Psoas muscle (tissue), 7 donors: ENCODE measurements at regions not wholly inside any gene's neighbourhood (a gene's known extent, or its start where the extent isn't known, plus 50 kb on each side); places are given as distances from the start of the nearest gene placed in this dataset.
"Not testable (repeated sequence)": the region's sequence is repeated elsewhere in the genome, so short reads cannot be mapped to it uniquely, and the experiment has no call there.

Experiments used
- ATAC-seq, 4 donors: fragments of 200-7000 bp; cut with Tn5 transposase; one replicate each; pipeline ENCODE4 v1.9.1; 2020; ENCODE audit warnings: moderate library complexity in 3 of 4, mild to moderate bottlenecking in 2 of 4
- DNase-seq, 2 donors: peaks; one replicate each; pipeline ENCODE4 v3.0.0-alpha.2; 2020
- H3K27ac ChIP-seq: fragments of 200-600 bp; one replicate; pipeline ENCODE4 v1.8.0; 2022
- H3K27me3 ChIP-seq, 3 donors: fragments of 200-600 bp in 1 of 3; one replicate each; pipeline versions ENCODE4 v1.6.1 to v1.8.0; 2013 to 2022; ENCODE audit warnings: low read length in 2 of 3, mild to moderate bottlenecking in 2 of 3, moderate library complexity in 1 of 3; ENCODE audit not compliant: insufficient read depth in 3 of 3
- H3K36me3 ChIP-seq, 2 donors: fragments of 200-600 bp in 1 of 2; one replicate each; pipeline versions ENCODE4 v1.6.1 to v1.8.0; 2013 to 2022; ENCODE audit warnings: low read depth in 1 of 2, mild to moderate bottlenecking in 1 of 2, moderate library complexity in 1 of 2; ENCODE audit not compliant: insufficient read depth in 1 of 2
- H3K4me1 ChIP-seq: fragments of 200-600 bp; one replicate; pipeline ENCODE4 v1.8.0; 2022
- H3K4me3 ChIP-seq: fragments of 200-600 bp; one replicate; pipeline ENCODE4 v1.8.0; 2022; ENCODE audit warnings: mild to moderate bottlenecking
- H3K9me3 ChIP-seq: fragments of 200-600 bp; one replicate; pipeline ENCODE4 v1.8.0; 2022
- WGBS, 3 donors: extraction: QIAGEN DNeasy Blood & Tissue Kit; methylation state at CpG; one replicate each; pipeline versions ENCODE4 v1.1.6 to v1.1.7; 2013; 5-methylcytosine and 5-hydroxymethylcytosine counted together
- intact Hi-C, 2 donors: fragments of 100-400 bp; cut with DNase I; formaldehyde crosslinking; loops; one replicate each; pipeline versions ENCODE4 v1.11.0 to v1.14.2; 2022
- TF ChIP-seq, protein P1 (sequence below): fragments of 200-600 bp; IDR thresholded peaks from one replicate; pipeline ENCODE4 v1.8.0; 2022; ENCODE audit warnings: antibody characterized with exemption
- donor health status: healthy with polysubstance abuse.
- donor health status: DM: no; HTN: no; CAD: no; lungs with moderate emphysema.
- donor health status: Bipolar disorder and iron deficiency.
- donor health status: healthy.
- donor health status: DM: yes; HTN: yes; CAD: no.
- donor health status: DM: no; HTN: no; CAD: no.
- donor health status: DM: yes; HTN: yes; CAD: no.

DNA sequence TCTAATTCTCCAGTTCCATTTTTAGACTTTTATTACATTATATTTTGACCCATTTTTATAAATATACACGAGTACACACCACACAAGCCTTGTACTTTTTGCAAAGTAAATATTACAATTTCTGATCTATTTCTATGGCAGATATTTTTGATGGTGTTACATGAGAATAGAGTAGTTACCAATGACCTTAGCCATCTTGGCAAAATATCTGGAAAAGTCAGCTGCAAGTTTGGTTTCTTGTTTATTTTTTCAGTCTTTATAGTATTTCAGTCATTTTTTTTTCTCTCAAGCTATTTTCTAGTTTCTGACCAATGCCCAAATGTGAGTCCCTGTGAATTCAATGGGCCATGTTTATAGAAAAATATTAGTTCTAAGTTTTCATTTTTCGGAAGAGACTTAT, 64.0 kb upstream of the TMC1 start:
- Histone ChIP-seq H3K27me3 (no peaks in the 10 kb centered on the region), H3K27ac (no peak overlapping the region), H3K9me3 (no peaks in the 10 kb centered on the region), H3K36me3 (no peaks in the 10 kb centered on the region), H3K4me3 (no peak overlapping the region), H3K4me1 (no peaks in the 10 kb centered on the region)
- TF ChIP-seq, protein P1, sequence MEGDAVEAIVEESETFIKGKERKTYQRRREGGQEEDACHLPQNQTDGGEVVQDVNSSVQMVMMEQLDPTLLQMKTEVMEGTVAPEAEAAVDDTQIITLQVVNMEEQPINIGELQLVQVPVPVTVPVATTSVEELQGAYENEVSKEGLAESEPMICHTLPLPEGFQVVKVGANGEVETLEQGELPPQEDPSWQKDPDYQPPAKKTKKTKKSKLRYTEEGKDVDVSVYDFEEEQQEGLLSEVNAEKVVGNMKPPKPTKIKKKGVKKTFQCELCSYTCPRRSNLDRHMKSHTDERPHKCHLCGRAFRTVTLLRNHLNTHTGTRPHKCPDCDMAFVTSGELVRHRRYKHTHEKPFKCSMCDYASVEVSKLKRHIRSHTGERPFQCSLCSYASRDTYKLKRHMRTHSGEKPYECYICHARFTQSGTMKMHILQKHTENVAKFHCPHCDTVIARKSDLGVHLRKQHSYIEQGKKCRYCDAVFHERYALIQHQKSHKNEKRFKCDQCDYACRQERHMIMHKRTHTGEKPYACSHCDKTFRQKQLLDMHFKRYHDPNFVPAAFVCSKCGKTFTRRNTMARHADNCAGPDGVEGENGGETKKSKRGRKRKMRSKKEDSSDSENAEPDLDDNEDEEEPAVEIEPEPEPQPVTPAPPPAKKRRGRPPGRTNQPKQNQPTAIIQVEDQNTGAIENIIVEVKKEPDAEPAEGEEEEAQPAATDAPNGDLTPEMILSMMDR: no peak
- ATAC-seq (no peak), DNase-seq (no peak)
- intact Hi-C loops: no loop called here
- 87 to 90% (median 89%) methylated on average over 2 of the region's 2 CpGs for WGBS, 3 donors

- intact Hi-C loops: no loop called here
- Histone ChIP-seq H3K36me3 (no peaks in the 10 kb centered on the region), H3K27me3 (no peaks in the 10 kb centered on the region), H3K9me3 (no peaks in the 10 kb centered on the region), H3K27ac (no peak overlapping the region), H3K4me3 (no peak overlapping the region), H3K4me1 (no peaks in the 10 kb centered on the region)
- TF ChIP-seq, protein P1: no peak
- DNase-seq (no peak), ATAC-seq (no peak)
- 58 to 76% (median 61%) methylated on average over 2 of the region's 2 CpGs for WGBS, 3 donors
Measured at GRCh38 chr9:72454871-72455491, 66.4 kb upstream of the TMC1 start.

- H3K27me3 ChIP-seq: no peaks in the 10 kb centered on the region
- ATAC-seq (no peak), DNase-seq (no peak)
Measured at GRCh38 chr9:72453797-72454196, 67.6 kb upstream of the TMC1 start.

DNA sequence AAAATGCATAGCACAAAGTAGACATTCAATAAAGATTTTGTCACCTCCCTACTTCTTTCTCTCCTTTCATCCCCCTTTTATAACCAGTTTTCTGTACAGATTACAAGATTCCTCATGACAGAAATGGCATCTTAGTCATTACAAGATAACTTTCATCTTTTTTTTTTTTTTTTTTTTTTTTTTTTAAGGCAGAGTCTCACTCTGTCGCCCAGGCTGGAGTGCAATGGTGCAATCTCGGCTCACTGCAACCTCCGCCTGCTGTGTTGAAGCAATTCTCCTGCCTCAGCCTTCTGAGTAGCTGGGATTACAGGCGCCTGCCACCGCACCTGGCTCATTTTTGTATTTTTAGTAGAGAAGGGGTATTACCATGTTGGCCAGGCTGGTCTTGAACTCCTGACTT, 75.2 kb upstream of the TMC1 start:
- H3K36me3 ChIP-seq, intact Hi-C loops, H3K9me3 ChIP-seq, H3K27ac ChIP-seq, H3K4me3 ChIP-seq, H3K4me1 ChIP-seq, ATAC-seq, H3K27me3 ChIP-seq, DNase-seq: not testable (repeated sequence)
- 91 to 99% (median 93%) methylated on average over 5 of the region's 5 CpGs for WGBS, 3 donors

More at GRCh38 chr9:72453797-72454196, 67.6 kb upstream of the TMC1 start:
- H3K4me3 ChIP-seq: no peak overlapping the region
- H3K27ac ChIP-seq: no peak overlapping the region
- TF ChIP-seq, protein P1: no peak
- H3K4me1 ChIP-seq: no peaks in the 10 kb centered on the region
- no peaks in the 10 kb centered on the region for H3K9me3 ChIP-seq
- intact Hi-C loops: no loop called here
- 86 to 90% (median 88%) methylated on average over 3 of the region's 3 CpGs for WGBS, 3 donors
- H3K36me3 ChIP-seq: no peaks in the 10 kb centered on the region

GRCh38 chr9:72445306-72445995, 76.0 kb upstream of the TMC1 start:
- H3K9me3 ChIP-seq: no peaks in the 10 kb centered on the region
- no peak overlapping the region for H3K4me3 ChIP-seq
- no peak for ATAC-seq
- no peaks in the 10 kb centered on the region for H3K4me1 ChIP-seq
- H3K27ac ChIP-seq: no peak overlapping the region
- intact Hi-C loops: no loop called here
- 72 to 92% (median 85%) methylated on average over 2 of the region's 2 CpGs for WGBS, 3 donors
- no peaks in the 10 kb centered on the region for H3K27me3 ChIP-seq
- DNase-seq: no peak
- TF ChIP-seq, protein P1: no peak
- no peaks in the 10 kb centered on the region for H3K36me3 ChIP-seq
